ENCODE measurements at regions not wholly inside any gene's neighbourhood (a gene's known extent, or its start where the extent isn't known, plus 50 kb on each side); places are given as distances from the start of the nearest gene placed in this dataset.

- no peak for TF ChIP-seq MYBL2 (CRISPR knock-in tag; IDR thresholded peaks at IDR 0.05)
- TF ChIP-seq ZBTB43 (CRISPR knock-in tag; IDR thresholded peaks at IDR 0.05) = no peak
- TF ChIP-seq CTCF (IDR thresholded peaks at IDR 0.05) = no peak
- no peak for TF ChIP-seq JUN (CRISPR knock-in tag; IDR thresholded peaks at IDR 0.05)
- no peak for TF ChIP-seq TEAD1 (CRISPR knock-in tag; IDR thresholded peaks at IDR 0.05)
- no peak for TF ChIP-seq ZNF423 (CRISPR knock-in tag; IDR thresholded peaks at IDR 0.05)
- no peak for TF ChIP-seq SOX15 (CRISPR knock-in tag; IDR thresholded peaks at IDR 0.05)
- TF ChIP-seq ZMAT4 (CRISPR knock-in tag; IDR thresholded peaks at IDR 0.05) = no peak
- no peak for TF ChIP-seq ZNF532 (CRISPR knock-in tag; IDR thresholded peaks at IDR 0.05; ENCODE audit: borderline replicate concordance)
- no peak for TF ChIP-seq CREM (CRISPR knock-in tag; IDR thresholded peaks at IDR 0.05)
- no peak for TF ChIP-seq E2F5 (CRISPR knock-in tag; IDR thresholded peaks at IDR 0.05)
- no peak for DNase-seq (ENCODE audit: low spot score)
- H3K9me3 Mint-ChIP-seq = no peaks in the 10 kb centered on the region
- ChIA-PET POLR2A (no interaction called here), CTCF (no interaction called here)
- H3K4me3 Mint-ChIP-seq = no peak overlapping the region
- no peak overlapping the region for H3K27ac Mint-ChIP-seq
- no peaks in the 10 kb centered on the region for H3K36me3 Mint-ChIP-seq
- H3K4me1 Mint-ChIP-seq = no peaks in the 10 kb centered on the region
- ATAC-seq = no peak
- H3K27me3 Mint-ChIP-seq (ENCODE audit: low read depth) = no peaks in the 10 kb centered on the region
These were observed 726.8 kb downstream of the BCL11B start for GRCh38 chr14:98545181-98545580.

- ATAC-seq (no peak), DNase-seq (ENCODE audit: low spot score) (no peak)
- no peaks in the 10 kb centered on the region for H3K4me1 Mint-ChIP-seq
- no peaks in the 10 kb centered on the region for H3K36me3 Mint-ChIP-seq
- H3K4me3 Mint-ChIP-seq = no peak overlapping the region
- H3K27me3 Mint-ChIP-seq (ENCODE audit: low read depth) = no peaks in the 10 kb centered on the region
- H3K27ac Mint-ChIP-seq = no peak overlapping the region
- ChIA-PET CTCF (no interaction called here), POLR2A (no interaction called here)
- H3K9me3 Mint-ChIP-seq = no peaks in the 10 kb centered on the region
- TF ChIP-seq CBFB (CRISPR knock-in tag; IDR thresholded peaks at IDR 0.05; ENCODE audit: low read depth) (no peak), CREM (CRISPR knock-in tag; IDR thresholded peaks at IDR 0.05) (no peak), PRDM15 (CRISPR knock-in tag; IDR thresholded peaks at IDR 0.05) (no peak), SMAD3 (CRISPR knock-in tag; IDR thresholded peaks at IDR 0.05; ENCODE audit: borderline replicate concordance) (no peak), MYBL2 (CRISPR knock-in tag; IDR thresholded peaks at IDR 0.05) (no peak), SOX15 (CRISPR knock-in tag; IDR thresholded peaks at IDR 0.05) (no peak), CREB1 (CRISPR knock-in tag; IDR thresholded peaks at IDR 0.05) (no peak), ELF4 (CRISPR knock-in tag; IDR thresholded peaks at IDR 0.05; ENCODE audit: low read depth) (no peak), ARID4B (CRISPR knock-in tag; IDR thresholded peaks at IDR 0.05; ENCODE audit: borderline replicate concordance) (no peak)
These were observed 723.8 kb downstream of the BCL11B start for GRCh38 chr14:98548071-98548686.

Measured in WTC11 (cell line).